HG03521 (cell line): ENCODE measurements at regions not wholly inside any gene's neighbourhood (a gene's known extent, or its start where the extent isn't known, plus 50 kb on each side); places are given as distances from the start of the nearest gene placed in this dataset.
"Not testable (repeated sequence)": the region's sequence is repeated elsewhere in the genome, so short reads cannot be mapped to it uniquely, and the experiment has no call there.

ENCODE experiments used
- ATAC-seq: cut with Tn5 transposase; IDR thresholded peaks from one replicate; pipeline ENCODE4 v1.9.1; 2021; ENCODE audit warnings: mild to moderate bottlenecking, moderate library complexity; ENCODE audit not compliant: unreplicated experiment

DNA sequence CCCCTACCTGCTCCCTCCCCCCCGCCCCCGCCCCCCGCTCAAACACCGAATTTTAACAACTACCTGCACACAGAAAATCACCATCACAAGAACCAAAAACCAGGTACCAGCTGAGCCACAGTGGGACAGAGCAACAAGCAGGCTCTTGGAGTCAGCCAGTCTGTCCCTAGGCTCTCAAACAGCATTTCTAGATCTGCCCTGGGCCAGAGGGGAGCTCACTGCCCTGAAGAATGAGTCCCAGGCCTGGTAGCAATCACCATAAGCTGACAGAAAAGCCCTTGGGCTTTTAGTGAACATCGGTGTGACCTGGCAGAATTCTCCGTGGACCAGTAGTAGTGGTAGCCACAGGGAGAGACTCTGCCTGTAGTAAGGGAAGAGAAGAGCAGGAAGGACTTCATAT, 58.3 kb downstream of the C11orf87 start:
- no peak for ATAC-seq

DNA sequence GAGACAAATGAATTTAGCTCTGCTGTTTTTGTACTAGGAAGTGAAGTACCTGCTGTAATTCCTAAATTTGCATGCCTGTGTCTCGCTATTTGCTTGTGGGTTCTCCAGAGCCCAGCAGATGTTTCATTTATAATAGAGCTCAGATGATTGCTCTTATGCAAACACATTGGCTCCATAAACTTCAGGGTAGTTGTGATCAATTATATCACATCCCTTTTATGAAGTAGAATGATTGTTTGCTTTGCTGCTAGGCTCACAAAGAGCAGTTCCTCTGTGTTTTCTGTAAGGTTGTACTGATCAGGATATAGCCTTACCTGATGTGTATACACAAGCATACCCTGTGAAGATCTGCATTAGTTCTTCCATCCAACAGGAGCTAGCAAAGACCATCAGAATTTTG, 64.1 kb downstream of the C11orf87 start:
- ATAC-seq = no peak

DNA sequence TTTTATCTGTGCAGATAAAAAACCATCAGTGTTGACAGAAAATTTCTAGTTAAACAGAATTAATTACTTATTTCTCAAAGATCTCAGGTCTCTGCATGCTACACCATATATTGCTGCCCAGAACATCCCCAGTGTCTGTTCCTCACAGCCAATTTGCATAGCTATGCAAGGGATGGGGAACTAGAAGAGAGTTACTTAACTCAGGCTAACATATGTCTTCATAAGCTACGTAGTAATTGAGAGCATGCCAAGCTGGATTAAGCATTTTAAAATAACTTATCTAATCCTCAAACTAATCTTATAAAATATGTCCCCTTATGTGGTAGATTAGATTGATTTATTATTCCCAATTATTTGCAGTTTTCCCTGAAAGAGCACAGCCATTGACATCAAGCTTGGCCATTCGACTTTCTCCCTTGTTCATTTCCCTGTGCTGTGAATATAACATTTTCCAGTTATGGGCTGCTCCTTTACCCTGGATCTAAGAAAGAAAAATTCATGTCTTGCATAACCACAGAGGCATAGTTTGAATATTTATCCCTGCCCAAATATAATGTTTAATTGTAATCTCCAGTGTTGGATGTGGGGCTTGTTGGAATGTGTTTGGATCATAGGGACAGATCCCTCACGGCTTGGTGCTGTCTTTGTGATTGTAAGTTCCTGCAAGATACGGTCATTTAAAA, 69.1 kb downstream of the C11orf87 start:
- no peak for ATAC-seq

DNA sequence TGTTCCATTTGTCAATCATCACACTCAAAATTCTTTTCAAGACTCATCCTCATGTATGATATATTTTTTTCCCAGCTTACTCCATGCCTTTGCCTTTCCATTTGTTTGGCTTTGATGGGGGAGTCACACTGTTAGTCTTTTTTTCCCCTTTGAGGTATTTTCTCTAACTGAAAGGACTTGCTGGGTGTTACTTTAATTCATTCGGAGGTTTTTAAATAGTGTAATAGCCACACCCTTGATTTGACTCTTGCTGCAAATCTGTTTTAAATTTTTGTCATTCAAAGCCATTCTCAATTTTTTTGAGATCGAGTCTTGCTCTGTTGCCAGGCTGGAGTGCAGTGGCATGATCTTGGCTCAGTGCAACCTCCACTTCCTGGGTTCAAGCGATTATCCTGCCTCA, 84.1 kb downstream of the C11orf87 start:
- no peak for ATAC-seq

DNA sequence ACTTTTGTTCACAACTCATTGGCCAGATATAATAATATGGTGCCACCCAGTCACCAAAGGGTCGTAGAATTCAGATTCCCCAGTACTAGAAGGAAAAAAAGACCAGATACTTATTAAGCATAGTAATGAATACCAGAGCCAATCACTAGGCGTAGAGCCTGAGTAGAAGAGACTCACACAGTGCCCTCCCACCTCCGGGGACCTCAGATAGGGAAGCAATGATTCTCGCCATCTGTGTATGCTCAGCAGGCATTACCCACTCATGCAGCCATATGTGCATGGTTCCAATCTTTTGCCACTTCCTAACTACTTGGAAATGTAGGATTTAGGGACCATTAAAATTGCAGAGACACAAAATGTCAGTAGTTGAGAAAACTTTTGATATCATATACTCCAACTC, 85.3 kb downstream of the C11orf87 start:
- no peak for ATAC-seq

DNA sequence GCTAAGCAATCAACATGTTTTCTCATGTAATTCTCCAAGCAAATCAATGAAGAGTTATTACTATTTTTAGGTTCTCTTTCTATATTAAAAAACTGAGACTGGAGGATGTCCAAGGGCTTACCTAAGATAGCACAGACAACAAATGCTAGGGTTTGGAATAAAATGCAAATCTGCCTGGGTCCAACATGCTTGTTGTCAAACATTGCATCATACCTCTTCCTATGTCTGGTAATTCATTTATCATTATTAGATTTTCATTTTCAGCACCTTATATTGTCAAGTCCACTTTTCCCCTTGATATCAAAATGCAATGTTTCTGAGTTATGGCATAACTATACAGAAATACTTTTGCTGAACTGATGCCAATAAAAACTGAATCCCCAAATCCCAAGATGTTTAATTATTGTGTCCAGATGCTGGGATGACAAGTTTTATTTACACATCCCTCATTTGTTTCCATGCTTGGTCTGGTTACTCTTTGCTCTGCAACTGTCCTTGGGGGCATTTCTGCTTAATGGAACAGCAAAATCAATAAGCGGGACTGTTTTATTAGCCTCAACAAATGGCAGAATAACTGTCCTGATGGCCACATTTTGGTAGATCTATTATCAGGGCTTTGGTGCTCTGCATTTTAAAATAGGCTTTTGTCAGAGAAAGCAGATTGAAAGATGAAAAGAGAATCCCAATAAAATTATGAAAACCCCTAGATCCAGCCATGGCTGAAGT, 86.0 kb downstream of the C11orf87 start:
- ATAC-seq = no peak

DNA sequence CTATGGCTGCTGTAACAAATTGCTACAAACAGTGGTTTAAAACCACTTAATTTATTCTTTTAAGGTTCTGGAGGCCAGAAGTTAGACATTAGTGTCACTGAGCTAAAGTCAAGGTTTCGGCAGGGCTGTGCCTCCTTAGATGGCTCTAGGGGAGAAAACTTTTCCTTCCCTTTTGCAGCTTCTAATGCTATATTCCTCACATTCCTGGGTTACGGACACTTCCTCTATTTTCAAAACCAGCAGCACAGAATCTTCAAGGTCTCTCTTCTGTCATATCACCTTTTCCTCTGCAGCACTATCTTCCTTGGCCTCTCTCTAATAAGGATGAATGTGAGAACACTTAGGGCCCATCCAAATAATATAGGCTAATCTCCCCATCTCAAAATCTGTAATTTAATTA, 87.0 kb downstream of the C11orf87 start:
- ATAC-seq = no peak

DNA sequence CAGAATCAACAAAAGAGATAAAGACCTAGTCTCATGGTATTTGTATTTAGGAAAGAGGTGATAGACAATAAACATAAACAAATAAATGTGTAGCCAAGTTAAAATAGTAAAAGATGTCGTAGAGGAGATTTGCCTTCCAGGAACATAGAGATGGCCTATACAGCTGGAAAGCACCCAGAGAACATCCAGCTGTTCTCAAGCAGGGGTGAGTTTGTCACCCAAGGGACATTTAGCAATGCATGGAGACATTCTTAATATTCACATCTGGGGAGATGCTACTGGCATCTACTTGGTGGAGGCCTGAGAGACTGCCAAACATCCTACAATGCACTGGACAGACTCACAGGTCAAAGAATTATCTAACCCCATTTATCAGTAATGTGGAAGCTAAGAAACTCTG, 88.3 kb downstream of the C11orf87 start:
- ATAC-seq = no peak

DNA sequence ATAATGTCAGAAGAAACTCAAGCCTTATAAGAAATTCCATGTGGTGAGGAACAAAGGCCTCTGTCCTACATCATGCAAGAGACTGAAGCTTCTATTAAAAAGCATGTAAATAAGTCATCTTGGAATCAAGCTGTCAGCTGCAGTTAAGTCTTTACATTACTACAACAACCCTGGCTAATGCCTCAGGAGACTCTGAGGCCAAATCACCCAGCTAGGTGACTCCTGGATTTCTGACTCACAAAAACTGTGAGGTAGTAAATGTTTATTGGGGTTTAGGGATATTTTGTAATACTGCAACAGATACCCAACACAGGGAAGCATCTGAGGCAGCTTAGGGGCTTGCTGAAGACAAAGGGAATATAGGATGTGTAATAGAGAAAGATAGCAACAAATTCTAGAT, 89.6 kb downstream of the C11orf87 start:
- ATAC-seq = no peak

DNA sequence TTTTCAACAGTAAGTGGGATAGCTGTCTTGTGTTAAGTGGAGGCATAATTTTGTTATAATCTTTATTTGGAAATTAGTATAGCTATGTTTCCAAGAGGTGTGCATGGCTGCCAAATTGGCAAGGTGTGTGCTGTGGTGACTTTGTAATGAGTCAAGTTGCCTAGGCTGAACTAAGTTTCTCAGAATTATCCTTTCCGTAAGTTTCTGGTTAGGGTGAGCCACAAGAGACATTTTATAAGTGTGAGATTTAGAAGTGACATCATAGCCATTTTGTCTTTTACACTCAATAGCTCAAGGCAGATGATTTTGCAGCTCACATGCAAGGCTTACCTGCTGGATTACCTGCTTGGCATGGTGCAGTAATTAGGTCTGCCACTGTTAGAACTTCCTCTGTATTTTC, 90.3 kb downstream of the C11orf87 start:
- ATAC-seq = no peak

DNA sequence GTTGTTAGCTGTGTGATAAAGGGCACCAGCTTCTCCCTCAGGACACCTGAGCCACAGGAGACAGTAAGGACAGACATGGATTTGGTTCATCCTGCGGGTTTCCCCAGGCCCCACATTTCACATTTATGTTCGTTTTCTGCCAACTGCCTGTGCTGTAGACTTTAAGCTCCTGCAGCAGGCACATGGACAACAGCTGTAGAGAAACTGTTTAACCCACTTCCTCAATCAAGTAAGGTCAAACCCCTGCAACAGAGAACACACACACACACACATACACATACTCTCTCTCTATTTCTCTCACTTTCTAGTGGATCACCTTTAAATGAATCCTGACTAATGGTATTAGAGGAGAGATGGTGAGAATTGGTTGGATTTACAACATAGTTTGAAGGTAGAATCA, 90.7 kb downstream of the C11orf87 start:
- peak; percentile 45 for ATAC-seq

DNA sequence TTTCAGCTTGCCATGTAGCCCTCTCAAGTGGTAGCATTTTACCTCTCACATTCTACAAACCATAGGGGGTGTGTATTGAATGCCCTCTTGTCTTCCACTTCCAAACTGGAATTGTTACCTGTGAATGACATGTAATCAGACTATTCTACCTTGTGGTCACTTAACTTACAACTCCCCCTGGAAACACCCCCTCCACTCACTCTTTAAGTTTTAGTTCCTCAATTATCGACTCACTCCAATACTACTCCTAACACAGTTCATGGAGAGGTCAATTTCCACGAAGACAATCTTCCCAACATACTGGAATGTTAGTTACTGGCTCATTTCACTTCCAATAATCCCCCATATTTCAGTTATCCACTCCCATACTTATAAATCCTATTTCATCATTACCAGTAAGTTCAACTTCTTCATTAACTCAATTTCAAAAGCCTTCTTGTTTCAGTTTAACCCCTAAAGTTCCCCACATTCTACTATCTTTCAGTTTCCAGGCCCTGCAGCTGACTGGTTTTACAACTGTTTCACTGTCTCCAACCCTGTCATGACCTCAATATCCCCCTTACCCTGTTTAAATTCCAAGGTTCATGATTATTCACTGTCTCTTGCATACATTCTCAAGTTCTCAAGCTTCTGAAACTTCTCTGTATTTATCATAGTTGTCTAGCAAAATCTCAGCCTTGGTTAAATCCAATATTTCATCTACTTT, 92.5 kb downstream of the C11orf87 start:
- ATAC-seq = no peak

DNA sequence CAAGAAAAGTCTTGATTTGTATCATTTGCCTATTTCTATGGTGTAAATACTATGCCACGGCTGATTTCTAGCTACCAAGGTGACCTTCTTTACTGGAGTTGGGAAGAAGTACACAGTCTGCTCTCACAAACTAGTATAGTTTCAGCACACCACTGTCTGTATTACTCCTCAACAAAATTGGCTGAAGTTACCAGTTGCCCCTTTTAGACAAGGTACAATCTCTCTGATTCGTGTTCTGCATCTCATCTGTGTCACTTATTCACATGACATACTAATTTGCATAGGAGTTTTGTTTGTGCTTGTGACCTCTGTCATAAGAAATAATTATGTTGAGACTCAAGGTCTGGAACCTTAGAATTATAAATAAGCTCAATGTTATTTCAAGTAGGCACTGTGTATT, 97.3 kb downstream of the C11orf87 start:
- ATAC-seq = no peak

DNA sequence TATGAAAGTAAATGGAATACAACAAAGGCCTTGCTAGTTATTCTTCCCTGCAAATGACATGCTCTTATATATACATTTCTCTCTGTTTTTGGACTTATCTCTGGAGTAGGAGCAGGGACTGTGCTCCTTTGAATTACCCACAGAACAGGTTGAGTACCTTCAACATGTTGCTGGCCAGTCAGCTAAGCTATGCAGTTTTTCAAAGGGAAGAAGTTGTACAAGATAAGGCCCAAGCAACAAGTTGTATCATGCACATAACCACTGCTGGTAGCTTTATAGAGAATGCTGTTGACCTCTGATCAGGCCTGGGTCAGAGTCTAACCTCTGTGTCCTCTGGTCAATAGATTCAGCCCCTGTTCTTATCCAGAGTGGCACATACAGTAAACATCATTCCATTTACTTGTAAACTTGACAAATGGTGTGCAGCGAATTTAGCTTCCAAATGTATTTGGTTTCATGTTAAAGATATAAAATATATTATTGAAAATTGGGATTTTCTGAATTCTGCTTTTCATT, 99.6 kb downstream of the C11orf87 start:
- ATAC-seq = no peak

DNA sequence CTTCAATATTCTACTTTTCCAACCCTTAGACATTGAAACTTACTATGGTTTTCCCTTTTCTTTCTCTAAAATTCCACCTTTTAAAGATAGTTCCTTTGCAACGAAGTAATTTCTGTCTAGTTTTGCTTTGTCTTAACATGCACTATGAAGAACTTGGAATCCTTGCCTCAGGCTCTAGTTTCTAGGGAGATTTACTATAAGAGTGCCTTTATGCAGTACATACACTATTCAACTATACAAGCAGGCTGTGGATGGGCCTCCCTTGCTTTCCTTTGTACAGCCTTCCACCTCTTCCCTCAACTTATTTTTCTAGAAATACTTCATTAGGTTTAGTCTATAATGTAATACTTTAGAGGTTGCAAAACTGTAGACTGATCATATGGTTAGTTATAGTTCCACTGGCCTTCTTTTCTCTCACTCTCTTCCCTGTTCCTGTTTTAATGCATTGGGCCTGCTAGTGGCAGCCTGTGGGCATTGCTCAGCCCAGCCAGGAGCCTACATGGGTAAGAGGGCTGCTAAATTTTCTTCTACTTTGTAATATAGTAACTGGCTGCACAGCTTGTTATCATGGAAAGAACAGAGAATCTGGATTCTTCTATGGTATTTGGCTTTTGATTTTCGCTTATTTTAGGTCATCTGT, 100.2 kb downstream of the C11orf87 start:
- ATAC-seq = no peak

DNA sequence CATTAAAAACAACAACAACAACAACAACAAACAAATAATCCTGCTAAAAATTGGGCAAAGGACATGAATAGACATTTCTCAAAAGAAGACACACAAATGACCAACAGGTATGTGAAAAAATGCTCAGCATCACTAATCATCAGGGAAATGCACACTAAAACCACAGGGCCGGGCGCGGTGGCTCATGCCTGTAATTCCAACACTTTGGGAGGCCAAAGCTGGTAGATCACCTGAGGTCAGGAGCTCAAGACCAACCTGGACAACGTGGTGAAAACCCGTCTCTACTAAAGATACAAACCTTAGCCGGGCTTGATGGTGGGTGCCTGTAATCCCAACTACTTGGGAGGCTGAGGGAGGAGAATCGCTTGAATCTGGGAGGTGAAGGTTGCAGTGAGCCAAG, 103.6 kb downstream of the C11orf87 start:
- ATAC-seq = not testable (repeated sequence)

DNA sequence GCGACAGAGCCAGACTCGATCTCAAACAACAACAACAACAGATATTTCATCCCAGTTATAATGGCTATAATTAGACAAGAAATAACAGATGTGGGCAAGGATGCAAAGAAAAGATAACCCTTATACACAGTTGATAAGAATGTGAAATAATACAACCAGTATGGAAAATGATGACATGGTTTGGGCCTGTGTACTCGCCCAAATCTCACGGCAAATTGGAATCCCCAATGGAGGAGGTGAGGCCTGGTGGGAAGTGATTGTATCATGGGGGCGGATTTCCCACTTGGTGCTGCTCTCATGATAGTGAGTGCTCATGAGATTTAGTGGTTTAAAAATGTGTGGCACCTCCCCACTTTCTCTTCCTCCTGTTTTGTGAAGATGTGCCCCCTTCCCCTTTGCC, 104.1 kb downstream of the C11orf87 start:
- ATAC-seq = no peak

DNA sequence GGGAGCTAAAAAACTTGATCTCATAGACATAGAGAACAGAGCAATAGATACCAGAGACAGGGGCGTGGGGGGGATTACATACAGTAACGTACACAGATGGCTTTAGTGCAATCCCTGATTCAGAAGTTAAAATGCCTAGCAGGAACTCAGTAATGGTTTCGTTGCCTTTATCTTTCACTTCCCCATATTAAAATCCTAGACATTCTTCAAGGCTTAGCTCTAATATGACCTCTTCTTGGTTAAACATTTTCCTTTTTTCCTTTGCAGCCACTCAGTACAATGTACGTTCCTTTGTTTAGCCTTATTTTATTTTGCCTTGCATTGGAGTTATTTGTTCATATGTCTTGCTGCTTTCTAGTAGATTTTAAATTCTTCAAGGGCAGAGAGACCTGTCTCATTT, 104.9 kb downstream of the C11orf87 start:
- ATAC-seq = no peak

DNA sequence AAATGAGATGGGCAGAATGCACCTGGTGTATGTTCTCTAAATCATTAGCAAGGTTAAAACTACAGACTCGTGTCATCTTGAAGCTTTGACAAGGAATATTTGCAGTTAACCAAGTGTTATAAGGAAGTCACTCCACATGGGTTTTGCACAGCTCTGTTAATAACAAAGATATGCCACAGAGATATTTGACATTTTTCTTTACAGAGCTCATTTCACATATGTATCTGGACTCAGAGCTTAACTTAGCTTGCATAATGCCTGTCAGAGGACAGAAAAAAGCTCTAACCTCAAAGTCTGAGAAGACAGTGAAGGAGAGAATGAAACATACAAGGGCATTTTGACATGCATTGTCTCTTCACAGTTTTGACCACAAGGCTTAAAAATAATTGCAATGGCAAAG, 105.5 kb downstream of the C11orf87 start:
- no peak for ATAC-seq

DNA sequence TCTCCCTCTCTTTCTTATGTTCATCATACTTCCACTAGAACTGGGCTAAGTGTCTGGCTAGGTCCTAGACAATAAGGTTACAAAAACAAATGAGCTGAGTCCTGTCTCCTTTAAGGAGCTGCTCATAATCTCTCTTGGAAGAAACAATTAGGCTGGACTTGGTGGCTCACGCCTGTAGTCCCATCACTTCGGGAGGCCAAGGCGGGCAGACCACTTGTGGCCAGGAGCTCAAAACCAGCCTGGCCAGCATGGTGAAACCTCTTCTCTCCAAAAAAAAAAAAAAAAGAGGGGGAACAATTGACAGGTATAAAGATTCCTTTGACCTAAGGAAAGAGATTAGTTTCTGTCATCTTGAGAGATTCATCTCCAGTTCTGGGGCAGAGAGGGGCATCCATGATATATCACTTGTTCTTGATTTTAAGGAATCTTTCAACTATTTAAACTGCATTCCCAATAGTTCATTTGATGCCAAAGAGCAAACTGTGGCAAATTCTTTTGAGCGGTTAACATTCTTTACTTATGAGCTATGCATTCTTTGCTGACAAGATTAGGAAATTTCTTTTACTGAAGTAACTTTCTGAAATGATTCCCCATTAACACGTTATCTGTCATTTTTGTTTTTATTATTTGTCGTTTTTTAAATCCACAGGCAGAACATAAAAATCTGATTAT, 125.5 kb downstream of the C11orf87 start:
- ATAC-seq = no peak

DNA sequence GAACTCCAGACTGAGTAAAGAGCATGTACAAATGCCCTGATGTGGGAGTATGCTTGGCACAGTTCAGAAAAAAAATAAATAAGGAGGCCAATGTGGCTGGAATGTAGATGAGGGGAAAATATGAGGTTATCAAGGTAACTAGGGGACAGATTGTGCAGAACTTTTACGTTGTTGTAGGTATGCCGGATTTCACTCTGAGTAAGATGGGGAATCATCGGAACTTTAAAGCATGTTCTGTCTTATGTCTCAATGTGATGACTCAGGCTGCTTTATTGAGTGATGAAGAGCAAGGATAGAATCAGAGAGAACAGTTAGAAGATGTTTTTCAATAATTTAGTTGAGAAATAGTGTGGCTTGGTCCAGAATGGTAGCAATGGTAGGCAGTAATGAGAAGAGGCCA, 130.4 kb downstream of the C11orf87 start:
- ATAC-seq = no peak
